HS-5 (cell line): ENCODE measurements at regions not wholly inside any gene's neighbourhood (a gene's known extent, or its start where the extent isn't known, plus 50 kb on each side); places are given as distances from the start of the nearest gene placed in this dataset.
A peak's percentile ranks its signal among the peaks of the same experiment; 100 is the strongest.
"Not testable (repeated sequence)": the region's sequence is repeated elsewhere in the genome, so short reads cannot be mapped to it uniquely, and the experiment has no call there.

Source experiments
- DNase-seq: peaks from one replicate; pipeline ENCODE4 v3.0.0-alpha.2; 2012; ENCODE audit warnings: low read depth

DNA sequence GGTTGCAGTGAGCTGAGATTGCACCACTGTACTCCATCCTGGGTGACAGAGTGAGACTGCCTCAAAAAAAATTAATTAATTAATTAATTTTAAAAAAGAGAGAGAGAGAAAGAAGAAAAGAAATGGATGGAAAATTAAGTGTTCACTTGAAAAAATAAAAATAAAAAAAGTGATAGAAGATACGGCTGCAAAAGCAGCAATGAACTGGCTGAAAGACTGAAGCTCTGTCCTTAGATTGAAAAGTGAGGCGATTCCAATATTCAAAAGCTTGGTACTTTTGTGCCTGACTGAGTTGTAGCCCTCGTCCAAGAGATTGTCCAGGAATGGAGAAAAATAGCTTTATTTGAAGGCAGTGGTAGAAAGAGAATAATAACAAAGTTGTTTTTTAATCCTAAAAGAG, 154.6 kb downstream of the ADSS2 start:
- DNase-seq: no peak

DNA sequence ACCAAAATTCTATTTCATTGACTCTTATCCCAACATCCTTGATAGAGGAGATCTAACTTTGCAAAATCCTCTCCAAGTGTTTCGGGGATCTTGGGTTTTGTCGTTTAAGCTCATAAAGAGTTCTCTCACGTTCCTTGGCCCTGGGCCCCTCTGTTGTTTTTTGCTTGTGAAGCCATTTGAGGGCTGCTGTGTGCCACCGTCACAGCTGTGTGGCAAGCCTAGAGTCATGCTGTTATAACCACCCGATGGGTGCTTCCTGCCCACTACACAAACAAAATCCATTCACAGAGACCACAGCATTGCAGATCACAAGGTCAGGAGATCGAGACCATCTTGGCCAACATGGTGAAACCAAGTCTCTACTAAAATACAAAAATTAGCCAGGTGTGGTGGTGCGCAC, 154.1 kb downstream of the ADSS2 start:
- DNase-seq: no peak

DNA sequence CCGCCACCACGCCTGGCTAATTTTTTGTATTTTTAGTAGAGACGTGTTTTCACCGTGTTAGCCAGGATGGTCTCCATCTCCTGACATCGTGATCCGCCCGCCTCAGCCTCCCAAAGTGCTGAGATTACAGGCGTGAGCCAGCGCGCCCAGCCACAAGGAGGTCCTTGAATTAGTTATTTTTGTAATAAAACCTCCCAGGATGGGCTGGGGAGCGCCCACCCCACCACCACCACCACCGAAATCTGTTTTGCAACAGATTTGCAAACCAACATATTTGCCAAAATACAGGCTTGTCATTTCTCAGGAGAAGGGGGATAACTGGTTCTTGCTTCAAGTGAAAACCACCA, 151.7 kb downstream of the ADSS2 start:
- not testable (repeated sequence) for DNase-seq

DNA sequence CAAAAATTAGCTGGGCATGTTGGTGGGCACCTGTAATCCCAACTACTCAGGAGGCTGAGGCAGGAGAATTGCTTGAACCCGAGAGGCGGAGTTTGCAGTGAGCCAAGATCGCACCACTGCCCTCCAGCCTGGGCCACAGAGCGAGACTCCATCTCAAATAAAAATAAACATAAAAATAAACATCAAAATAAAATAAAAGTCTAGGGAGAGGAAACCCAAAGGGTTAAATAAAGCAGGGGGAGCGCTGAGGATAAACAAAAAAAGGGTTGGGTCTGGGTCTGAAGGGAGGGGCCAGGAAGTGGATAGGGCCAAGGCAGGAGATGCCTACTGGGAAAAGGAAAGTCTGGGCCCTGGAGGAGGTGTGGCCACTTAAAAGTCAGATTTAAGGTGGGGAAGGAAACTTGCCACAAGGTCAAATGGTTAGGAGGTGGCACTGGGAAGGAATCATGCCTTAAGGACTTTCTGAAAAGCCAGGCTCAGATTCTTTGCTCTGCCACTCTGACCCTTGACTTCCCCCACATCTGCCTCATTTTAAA, 150.0 kb downstream of the ADSS2 start:
- DNase-seq: no peak

DNA sequence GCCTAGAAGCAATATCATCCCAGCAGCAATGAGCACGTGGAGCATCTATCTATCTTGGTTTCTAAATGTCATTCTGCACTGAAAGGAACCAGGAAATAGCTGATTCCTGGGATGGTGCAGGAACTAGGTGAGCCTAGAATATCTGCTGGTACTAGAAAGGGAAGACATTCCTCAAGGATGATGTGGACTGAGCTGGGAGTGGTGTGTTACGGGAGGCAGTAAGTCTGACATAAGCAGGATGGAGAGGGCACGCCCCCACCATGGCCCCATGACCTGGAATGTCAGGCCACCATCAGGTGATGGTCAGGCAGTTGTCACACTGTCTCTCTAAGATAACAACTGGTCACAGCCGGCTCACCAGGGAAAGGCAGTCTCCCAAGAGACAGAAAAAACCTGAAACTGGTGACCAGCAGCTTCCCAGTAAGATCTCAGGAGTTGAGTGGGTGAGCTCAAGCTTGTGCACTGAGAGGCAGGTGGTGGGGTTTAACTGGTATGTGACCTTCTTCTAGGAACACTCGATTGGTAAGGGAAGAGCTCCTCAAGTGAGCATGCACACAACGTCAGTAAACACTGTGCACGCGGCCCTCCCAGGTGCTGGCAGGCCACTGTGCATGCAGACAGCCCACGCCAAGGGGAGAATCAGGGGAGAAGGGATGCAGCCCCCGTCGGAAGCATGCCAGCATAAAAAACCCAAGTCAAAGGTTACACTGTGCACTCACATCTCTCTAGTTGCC, 148.7 kb downstream of the ADSS2 start:
- peak; percentile 37 for DNase-seq

DNA sequence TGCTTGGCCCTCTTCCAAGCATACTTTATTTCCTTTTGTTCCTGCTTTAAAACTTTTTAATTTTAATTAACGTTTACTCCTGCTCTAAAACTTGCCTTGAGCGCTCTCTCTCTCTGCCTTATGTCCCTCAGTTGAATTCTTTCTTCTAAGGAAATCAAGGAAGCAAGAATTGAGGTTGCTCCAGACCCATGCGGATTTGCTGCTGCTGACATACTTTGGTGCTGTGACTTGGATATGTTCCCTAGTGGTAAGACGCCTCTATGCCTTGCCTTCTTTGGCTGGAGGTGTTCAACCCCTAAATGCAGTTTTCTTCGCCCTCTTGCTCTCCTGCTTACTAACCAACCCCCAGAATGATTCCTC, 148.1 kb downstream of the ADSS2 start:
- DNase-seq: no peak

DNA sequence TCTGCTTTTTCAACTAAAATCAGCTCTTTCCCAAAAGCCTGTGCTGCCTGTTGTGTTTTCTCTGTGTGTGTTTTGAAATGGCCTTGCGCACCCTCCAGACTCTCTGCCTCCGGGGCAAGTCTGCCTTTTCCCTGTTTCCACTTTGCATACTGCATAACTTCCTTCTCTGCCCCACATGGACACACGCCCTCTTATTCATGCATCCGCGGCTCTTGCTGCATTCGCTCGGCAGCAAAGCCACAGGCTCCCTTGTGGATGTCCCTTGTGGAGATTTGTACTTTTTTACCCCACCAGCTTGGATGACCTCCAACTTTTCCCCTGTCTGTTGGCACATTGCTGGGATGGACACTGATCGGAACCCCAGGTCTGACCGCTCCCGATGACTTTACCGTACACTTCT, 147.6 kb downstream of the ADSS2 start:
- no peak for DNase-seq

DNA sequence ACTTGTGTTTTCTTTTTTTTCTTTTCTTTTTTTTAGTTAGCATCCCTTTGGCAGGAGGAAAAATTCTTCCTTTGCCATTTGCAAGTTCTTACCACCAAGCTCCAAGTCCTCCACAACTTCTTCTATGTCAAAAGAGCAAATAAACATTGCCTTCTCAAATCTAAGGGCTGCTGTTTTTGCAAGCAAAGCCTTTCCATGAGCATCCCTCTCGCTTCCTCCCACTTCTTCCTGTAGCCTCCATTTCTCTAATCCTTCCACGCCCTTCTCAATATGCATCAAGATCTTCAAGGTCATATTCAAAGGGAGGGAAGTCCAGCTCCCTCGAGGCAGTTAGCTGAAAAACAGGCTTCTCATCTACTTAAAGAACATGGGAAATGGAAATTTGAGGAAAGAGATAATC, 147.1 kb downstream of the ADSS2 start:
- no peak for DNase-seq

DNA sequence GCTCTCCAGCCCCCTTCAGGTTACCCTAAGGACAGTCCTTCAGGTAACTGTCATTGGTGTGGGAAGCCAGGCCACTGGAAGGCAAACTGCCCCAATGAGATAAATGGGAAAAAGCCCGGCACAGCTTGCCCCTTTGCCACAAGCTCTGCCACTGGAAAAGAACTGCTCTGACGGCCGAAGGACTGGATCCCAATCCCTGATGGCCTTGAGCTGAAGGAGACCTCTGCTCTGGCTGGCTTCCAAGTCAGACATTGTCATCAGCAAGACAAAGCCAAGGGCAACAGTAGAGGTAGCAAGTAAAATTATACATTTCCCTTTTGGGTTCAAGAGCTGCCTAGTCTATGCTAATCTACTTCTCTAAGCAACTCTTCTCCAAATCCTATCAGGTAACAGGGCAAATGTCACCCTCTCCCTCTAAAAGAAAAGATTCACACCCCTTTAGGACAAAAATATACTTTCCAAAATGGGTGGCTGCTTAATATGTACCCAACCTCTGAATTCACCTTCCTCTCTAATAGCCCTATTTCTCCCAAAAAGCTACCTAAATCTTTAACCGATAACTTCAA, 145.8 kb downstream of the ADSS2 start:
- no peak for DNase-seq

DNA sequence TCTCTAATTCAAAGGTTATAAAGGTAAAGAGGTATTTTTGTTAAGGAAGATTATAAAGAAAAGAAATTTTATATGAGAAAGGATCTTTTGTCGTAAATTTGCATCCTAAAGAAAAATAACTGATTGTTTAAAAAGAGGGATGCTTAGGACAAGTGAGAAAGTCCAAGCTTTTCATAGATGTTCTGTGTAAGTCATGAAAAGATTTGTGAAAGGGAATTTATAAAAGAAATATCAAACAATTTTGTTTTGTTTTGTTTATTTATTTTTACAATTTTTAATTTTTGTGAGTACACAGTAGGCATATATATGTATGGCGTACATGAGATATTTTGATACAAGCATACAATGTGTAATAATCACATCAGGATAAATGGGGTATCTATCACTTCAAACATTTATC, 145.2 kb downstream of the ADSS2 start:
- DNase-seq: no peak

DNA sequence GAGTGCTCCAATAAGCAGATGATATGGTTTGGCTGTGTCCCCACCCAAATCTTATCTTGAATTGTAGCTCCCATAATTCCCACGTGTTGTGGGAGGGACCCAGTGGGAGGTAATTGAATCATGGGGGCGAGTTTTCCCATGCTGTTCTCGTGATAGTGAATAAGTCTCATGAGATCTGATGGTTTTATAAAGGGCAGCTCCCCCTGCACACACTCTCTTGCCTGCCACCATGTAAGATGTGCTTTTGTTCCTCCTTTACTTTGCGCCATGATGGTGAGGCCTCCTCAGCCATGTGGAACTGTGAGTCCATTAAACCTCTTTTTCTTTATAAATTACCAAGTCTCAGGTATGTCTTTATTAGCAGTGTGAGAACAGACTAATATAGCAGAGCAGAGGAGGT, 142.5 kb downstream of the ADSS2 start:
- not testable (repeated sequence) for DNase-seq

DNA sequence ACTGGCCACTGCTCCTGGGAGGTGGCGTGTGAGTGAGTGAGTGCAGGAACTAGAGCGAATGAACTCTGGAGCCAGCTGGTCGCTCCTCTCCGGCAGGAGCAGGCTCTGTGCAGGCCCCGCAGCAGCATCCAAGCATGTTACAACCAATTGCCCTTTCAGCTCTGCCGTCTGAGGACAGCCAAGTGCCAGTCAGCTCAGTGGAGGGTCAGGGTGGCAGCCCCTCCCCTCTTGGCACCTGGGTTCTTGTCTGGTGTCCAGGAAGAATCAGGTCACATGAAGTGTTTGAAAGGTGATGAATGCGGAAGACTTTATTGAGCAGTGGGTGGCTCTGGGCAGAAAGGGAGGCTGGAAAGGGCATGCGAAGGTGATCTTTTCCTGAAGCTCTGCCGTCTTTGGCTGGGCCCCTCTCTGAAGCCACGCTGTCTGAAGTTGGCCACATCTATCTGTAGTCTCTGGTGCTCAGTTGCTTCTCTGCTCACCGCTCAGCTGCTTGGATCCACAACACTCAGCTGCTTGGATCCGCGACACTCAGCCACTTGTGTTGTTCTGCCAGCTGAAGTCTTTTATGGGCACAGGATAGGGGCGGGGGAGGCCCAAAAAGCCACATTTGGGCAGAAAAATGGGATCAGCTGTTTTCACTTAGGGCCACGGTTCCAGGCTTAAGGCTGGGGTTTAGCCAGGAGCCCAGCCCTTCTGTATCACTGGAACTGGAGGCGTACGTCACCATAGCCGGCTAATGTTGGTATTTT, 139.8 kb downstream of the ADSS2 start:
- no peak for DNase-seq

DNA sequence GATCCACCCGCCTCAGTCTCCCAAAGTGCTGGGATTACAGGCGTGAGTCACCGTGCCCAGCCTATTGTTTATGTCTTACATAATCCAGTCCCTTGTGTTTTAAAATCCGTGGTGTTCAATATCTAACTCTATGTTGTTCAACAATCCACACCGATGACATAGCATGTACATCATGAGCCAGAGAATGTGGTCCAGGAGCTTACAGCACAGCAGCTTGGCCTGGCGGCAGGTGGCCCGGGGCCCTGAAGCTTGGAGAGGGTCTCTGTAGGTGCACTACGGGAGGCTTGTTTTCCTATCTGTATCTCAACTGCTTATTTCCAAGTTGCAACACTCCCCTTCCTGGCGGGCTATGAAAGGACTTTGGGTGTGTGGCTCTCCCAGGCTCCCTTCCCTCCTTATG, 138.4 kb downstream of the ADSS2 start:
- DNase-seq: no peak

DNA sequence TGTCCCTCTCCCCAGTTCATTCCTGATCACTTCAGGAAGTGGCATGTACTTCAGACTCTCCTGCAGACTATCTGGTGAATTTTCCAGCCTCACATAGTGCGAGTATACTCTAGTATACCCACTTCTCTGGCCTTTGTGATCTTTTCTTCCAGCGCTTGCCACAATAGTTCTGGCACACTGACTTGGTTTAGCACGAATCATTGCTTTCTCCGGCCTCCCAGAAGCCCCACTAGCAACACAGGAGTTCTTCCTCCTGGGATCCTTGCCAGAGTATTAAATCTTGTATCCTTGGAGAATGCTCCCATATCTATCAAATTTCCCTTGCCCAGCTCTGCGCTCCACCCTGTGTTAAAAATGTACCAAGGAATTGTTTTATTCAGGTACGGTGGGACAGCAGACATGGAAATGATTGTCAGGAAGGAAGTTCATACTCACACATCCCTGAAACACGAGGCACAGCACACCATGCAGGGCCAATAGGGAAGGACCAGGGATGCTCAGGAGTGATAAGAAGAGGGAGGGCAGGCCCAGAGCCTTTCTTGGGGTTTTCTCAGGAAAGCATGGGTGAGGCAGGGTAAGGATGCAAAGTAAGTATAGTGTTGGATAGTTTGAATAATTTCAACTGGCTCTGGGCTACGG, 136.7 kb downstream of the ADSS2 start:
- no peak for DNase-seq

DNA sequence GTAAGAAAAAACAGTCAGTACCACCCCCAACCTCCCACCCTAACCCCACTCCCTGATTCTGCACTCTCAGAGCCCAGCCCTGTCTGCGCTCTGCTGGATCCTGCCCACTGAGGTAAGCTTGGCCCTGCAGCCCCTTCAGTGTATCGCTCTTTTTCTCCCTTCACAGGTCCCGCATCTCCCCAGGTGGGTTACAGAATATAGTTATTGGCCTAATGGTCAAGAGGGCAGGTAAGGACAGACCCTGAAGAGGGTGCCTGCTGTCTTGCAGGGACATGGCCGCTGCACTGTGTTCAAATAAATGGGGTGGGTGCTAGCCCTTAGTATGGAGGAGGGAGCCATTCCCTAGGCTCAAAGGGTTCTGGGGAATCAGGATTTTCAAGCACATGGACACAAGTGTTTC, 135.7 kb downstream of the ADSS2 start:
- DNase-seq: no peak

DNA sequence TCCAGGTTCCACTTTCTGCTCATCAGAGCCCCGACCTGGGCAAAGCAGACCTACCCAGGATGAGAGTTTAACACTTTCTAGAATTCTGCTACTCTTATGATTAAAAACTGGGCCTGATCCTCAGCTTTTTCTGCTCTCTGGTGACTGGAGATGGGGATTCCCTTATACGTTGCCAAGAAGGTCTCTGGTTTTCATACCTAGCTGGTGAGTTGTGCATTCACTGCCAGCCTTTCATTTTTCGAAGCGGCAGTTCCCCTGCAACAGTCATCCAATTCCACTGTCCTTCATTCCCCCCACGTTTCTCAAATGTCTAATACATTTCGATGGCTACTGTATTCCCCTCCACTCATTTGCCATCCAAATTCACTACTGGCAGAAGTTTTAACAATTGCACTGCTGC, 135.3 kb downstream of the ADSS2 start:
- DNase-seq: no peak

DNA sequence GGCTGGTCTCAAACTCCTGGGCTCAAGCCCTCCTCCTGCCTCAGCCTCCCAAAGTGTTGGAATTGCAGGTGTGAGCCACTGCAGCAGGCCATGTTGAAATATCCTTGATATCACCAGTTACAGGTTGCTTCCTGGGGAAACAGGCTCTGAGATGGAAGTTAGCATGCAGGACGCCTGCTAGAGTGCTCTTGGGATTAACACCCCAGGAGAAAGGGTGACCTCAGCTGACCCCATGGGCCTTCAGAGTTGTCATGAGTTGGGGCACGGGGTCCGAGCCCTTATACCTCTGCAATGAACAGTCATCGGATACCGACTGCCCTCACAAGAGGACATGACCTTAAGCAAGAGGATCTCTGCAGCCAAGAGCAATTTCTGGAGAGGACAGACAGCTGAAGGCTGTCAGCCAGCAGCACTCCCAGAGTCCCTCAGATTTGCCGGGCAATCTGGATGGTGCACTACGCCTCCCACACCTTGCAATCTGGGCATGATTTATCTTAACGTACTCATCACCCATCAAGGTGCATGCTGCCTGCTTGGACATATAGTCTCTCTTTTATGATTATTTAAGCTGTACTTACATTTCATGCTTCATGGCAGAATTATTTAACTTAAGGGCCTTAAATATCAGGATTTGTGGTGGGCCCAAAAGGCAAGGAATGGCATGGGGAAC, 134.6 kb downstream of the ADSS2 start:
- no peak for DNase-seq

DNA sequence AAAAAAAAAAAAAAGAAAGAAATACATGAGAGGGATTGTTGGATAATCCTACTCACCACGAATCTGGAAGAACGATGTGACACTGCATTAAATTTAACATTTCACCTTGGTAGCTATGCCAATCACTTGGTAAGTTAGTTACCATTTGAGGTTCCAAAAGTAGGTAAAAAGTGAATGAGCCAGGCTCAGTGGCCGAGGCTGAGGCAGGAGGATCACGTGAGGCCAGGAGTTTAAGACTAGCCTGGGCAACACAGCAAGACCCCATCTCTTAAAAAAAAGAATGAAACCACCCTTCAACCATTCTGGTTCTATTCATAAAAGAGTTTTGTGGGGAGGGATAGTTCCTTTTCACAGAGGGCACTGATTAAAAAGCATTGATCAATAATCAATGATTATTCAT, 133.6 kb downstream of the ADSS2 start:
- no peak for DNase-seq

DNA sequence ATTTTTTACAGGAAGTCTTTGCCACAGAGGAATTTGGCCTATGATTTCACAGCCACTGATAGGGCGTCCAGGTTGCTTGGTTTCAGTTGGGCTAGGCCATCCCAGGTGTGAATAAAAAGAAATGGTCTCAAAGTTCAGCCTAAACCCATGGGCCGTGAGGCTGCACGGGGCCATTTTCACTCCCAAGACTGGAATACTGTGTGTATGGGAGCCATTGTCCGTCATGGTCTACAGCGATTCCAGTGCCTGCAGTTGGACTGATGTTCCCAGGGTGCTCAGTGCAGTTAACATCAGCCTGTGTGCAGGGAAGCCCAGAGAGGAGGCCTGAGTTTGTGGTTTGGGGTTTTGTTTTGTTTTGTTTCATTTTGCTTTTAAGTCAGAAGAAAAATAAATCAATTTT, 133.2 kb downstream of the ADSS2 start:
- no peak for DNase-seq

DNA sequence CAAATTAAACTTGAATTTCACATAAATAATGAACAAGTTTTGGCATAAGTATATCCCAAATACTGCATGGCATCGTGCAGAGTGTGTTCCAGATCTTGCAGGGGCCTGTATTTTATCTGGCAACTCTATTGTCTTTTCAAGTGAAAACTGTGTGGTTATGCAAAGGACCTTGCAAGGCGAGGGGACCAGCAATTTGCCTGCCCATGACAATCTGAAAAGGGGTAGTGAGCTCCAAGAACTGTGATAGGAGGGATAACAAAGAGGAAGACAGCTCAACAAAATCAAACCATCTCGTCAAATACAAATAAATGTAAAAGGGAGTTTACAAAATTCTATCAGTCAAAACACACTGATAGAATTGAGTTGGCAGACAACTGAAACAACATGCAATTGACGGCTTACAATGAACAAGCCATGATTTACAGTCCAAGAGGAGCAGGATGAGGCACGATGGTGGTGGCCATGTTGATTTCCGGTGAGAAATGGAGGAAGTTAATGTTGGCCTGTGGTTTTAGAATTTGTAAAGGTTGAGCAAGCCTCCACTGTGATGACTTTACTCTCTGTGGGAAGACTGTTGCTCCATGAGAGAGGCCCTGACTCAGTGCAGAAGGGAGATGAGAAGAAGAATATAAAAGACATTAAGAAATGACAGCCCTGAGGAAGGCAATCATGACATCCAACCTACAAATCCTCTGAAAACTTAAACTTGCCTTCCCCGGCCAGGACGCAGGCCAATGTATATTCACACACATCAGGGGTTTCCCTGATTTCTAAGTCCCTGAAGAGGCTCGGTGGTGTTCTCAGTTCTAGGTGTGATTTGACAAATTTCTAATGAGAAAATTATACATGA, 132.2 kb downstream of the ADSS2 start:
- peak; percentile 86 for DNase-seq

DNA sequence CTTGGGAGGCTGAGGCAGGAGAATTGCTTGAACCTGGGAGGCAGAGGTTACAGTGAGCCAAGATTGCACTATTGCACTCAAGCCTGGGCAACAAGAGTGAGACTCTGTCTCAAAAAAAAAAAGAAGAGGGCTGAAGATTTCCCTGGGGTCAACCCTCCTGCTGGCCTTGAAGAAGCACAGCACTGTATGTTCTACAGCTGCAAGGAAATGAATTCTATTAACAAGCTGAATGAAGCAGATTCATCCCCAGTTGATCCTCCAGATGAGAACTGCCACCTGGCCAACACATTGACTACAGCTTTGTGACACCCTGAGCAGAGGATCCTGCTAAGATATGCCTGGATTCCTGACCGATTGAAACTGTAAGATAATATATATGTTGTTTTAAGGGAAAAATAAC, 129.5 kb downstream of the ADSS2 start:
- no peak for DNase-seq
